ENCODE measurements at regions not wholly inside any gene's neighbourhood (a gene's known extent, or its start where the extent isn't known, plus 50 kb on each side); places are given as distances from the start of the nearest gene placed in this dataset.

DNA sequence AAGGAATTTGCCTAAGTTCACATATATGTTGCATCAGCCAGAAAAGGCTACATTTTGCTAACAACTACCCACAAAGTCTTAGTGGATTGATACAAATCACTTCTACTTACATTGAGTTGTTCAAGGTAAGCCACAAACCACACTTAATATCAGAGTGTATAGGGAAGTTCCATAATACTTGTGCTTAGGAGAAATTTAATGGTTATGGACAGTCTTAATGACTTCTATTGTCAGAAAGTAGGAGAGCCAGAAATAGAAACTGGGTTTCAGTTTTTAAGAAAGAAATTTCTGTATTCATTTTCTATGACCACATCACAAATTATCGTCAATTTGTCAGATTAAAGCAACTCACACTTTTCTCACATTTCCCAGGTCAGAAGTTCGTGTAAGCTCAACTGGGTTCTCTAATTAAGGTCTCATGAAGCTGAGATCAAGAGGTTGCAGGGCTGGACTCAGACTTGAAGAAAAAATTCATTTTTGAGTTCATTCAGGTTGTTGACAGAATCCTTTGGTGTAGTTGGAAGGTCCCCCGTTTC, 695.7 kb downstream of the CDH11 start:
- TF ChIP-seq, protein P1, sequence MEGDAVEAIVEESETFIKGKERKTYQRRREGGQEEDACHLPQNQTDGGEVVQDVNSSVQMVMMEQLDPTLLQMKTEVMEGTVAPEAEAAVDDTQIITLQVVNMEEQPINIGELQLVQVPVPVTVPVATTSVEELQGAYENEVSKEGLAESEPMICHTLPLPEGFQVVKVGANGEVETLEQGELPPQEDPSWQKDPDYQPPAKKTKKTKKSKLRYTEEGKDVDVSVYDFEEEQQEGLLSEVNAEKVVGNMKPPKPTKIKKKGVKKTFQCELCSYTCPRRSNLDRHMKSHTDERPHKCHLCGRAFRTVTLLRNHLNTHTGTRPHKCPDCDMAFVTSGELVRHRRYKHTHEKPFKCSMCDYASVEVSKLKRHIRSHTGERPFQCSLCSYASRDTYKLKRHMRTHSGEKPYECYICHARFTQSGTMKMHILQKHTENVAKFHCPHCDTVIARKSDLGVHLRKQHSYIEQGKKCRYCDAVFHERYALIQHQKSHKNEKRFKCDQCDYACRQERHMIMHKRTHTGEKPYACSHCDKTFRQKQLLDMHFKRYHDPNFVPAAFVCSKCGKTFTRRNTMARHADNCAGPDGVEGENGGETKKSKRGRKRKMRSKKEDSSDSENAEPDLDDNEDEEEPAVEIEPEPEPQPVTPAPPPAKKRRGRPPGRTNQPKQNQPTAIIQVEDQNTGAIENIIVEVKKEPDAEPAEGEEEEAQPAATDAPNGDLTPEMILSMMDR (conservative IDR thresholded peaks at IDR 0.05; ENCODE audit: control insufficient read depth, insufficient read depth, low read depth, low read length): no peak
- no peak overlapping the region for H3K4me3 ChIP-seq (ENCODE audit: control insufficient read depth, low read depth, low read length)
- no peak for DNase-seq (ENCODE audit: low read depth)

DNA sequence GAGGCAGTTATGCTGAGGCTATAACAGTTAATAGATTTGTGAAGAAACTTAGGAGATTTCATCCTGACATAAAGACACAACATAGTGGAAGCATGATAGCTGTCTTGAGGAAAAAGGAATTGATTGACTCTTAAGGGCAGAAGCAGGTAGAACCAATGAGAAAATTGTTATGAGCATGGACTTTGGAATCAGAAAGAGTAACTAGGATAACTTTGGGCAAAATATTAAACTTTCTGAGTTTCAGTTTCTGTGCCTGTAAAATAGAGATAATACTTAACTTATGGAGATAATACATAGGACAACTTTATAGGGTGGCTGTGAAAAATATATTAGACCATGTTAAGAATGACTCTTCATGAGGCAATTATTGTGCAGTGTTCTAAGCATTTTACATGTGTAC, 696.5 kb downstream of the CDH11 start:
- TF ChIP-seq, protein P1 (conservative IDR thresholded peaks at IDR 0.05; ENCODE audit: control insufficient read depth, insufficient read depth, low read depth, low read length): no peak
- DNase-seq (ENCODE audit: low read depth): no peak
- no peak overlapping the region for H3K4me3 ChIP-seq (ENCODE audit: control insufficient read depth, low read depth, low read length)

DNA sequence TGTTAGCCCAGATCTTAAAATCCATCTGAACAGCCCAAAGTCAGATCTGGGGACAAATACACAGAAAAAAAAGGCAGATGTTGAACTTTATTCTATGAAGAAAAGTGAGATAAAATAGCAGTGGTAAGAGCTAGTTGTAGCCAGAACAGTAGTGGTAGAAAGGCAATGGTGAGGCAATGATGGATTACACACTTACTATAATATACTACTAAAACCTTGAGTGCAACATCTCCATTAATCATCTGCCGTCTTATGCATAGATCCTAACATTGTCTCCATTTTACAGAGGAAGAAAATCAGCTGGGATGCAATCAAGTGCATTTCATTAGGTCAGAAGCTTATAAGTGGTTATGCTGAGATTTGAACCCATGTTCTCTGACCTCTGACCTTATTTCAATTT, 699.6 kb downstream of the CDH11 start:
- H3K4me3 ChIP-seq (ENCODE audit: control insufficient read depth, low read depth, low read length): no peak overlapping the region
- no peak for DNase-seq (ENCODE audit: low read depth)
- TF ChIP-seq, protein P1 (conservative IDR thresholded peaks at IDR 0.05; ENCODE audit: control insufficient read depth, insufficient read depth, low read depth, low read length): no peak

DNA sequence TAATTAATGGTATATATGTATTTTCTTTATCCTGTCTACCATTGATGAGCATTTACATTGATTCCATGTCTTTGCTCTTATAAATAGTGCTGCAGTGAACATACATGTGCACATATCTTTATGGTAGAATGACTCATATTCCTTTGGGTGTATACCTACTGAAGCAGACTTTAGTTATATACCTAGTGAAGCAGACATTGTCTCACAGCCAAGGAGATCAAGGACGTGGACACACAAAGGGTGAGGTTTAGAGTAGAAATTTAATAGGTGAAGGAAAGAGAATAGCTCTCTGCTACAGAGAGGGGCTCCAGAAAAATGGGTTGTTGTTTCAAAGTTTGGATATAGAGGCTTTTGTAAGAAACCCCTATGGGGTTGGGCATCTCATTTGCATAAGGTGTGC, 700.3 kb downstream of the CDH11 start:
- no peak overlapping the region for H3K4me3 ChIP-seq (ENCODE audit: control insufficient read depth, low read depth, low read length)
- DNase-seq (ENCODE audit: low read depth): no peak
- TF ChIP-seq, protein P1 (conservative IDR thresholded peaks at IDR 0.05; ENCODE audit: control insufficient read depth, insufficient read depth, low read depth, low read length): no peak

DNA sequence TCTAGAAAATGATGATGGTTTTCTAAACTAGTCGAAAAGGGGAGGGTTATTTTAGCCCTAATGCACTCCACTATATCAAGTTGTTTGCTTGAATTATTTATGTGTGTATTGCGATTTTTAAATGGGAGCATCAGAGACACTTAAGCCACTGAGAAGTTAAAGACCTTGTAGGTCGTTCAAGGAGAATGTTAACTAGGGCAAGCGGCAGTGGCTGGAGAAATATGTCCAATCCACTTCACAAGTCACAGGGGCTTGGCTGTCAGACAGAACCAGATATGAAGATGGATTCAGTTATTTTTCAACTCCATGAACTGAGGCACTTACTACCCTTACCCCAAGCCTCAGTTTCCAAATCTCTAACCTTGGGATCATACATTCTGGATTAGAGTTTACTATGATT, 702.0 kb downstream of the CDH11 start:
- no peak overlapping the region for H3K4me3 ChIP-seq (ENCODE audit: control insufficient read depth, low read depth, low read length)
- TF ChIP-seq, protein P1 (conservative IDR thresholded peaks at IDR 0.05; ENCODE audit: control insufficient read depth, insufficient read depth, low read depth, low read length): no peak
- no peak for DNase-seq (ENCODE audit: low read depth)

DNA sequence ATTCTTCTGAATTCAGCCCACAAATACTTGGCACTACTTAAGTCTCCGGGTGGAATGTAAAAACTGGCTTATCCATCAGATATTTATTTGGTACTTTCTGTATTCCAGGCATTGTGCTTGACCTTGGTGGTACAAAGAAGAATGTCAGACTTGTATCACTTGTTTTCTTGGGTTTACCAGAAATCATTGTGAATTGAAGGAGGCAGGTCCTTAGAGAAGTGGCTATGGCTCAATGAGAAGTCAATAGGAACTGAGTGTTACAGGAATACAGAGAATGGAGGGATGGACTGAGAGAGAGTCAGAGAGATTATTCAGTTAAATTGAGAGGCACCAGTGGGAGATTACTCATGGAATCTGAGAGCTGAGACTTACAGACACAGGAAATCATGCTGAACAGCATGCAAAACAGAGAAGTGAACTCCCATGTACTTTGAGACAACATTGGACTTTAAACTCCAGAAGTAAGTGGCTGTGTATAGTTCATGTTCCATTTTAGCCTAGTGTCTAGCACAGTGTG, 704.1 kb downstream of the CDH11 start:
- peak; percentile 61 for DNase-seq (ENCODE audit: low read depth)
- H3K4me3 ChIP-seq (ENCODE audit: control insufficient read depth, low read depth, low read length): no peak overlapping the region
- TF ChIP-seq, protein P1 (conservative IDR thresholded peaks at IDR 0.05; ENCODE audit: control insufficient read depth, insufficient read depth, low read depth, low read length): no peak
